Liver (tissue), 8 donors: ENCODE measurements at regions not wholly inside any gene's neighbourhood (a gene's known extent, or its start where the extent isn't known, plus 50 kb on each side); places are given as distances from the start of the nearest gene placed in this dataset.

ENCODE experiments used
- DNase-seq: peaks from one replicate; pipeline ENCODE4 v3.0.0-alpha.2; 2017; ENCODE audit warnings: low spot score
- H3K27ac ChIP-seq, 2 donors: one replicate each; pipeline ENCODE4 v1.7.0; 2013; ENCODE audit warnings: inconsistent platforms in 2 of 2, low read length in 2 of 2, control low read depth in 1 of 2, low read depth in 1 of 2, mild to moderate bottlenecking in 1 of 2
- H3K27me3 ChIP-seq, 4 donors: one replicate each; pipeline versions ENCODE4 v1.6.1 to v1.7.0; 2013; ENCODE audit warnings: low read length in 3 of 4, inconsistent platforms in 1 of 4, mild to moderate bottlenecking in 1 of 4, moderate library complexity in 1 of 4; ENCODE audit not compliant: control insufficient read depth in 4 of 4, insufficient read depth in 4 of 4
- H3K36me3 ChIP-seq, 4 donors: one replicate each; pipeline versions ENCODE4 v1.6.1 to v1.7.0; 2013; ENCODE audit warnings: low read length in 3 of 4, mild to moderate bottlenecking in 3 of 4, low read depth in 1 of 4, moderate library complexity in 1 of 4; ENCODE audit not compliant: control insufficient read depth in 4 of 4, insufficient read depth in 3 of 4
- H3K4me1 ChIP-seq, 4 donors: one replicate each; pipeline versions ENCODE4 v1.6.1 to v1.7.0; 2013; ENCODE audit warnings: low read length in 3 of 4, mild to moderate bottlenecking in 3 of 4, moderate library complexity in 1 of 4; ENCODE audit not compliant: control insufficient read depth in 4 of 4, insufficient read depth in 4 of 4
- H3K4me3 ChIP-seq, 3 donors: one replicate each; pipeline versions ENCODE4 v1.6.1 to v1.7.0; 2013; ENCODE audit warnings: low read length in 3 of 3, control low read depth in 1 of 3, low read depth in 1 of 3, mild to moderate bottlenecking in 1 of 3
- H3K9ac ChIP-seq, 2 donors: one replicate each; pipeline ENCODE4 v1.7.0; 2013; ENCODE audit warnings: low read length in 2 of 2, mild to moderate bottlenecking in 2 of 2, moderate library complexity in 2 of 2, control low read depth in 1 of 2, low read depth in 1 of 2
- H3K9me3 ChIP-seq, 4 donors: one replicate each; pipeline versions ENCODE4 v1.6.1 to v1.7.0; 2013; ENCODE audit warnings: low read length in 3 of 4; ENCODE audit not compliant: control insufficient read depth in 4 of 4
- CTCF ChIP-seq: fragments of 150-350 bp; IDR thresholded peaks from 2 replicates; pipeline ENCODE4 v1.5.1; 2017; ENCODE audit warnings: improper control_type of control experiment, low read depth, low read length; ENCODE audit not compliant: missing input control
- EGR1 ChIP-seq, 2 donors: IDR thresholded peaks; 2 replicates each; pipeline ENCODE4 v1.6.1; 2016 to 2018; ENCODE audit warnings: antibody characterized with exemption in 2 of 2, low read depth in 2 of 2
- FOXA1 ChIP-seq: IDR thresholded peaks from 2 replicates; pipeline ENCODE4 v1.6.1; 2016; ENCODE audit warnings: antibody characterized with exemption
- GABPA ChIP-seq, 2 donors: IDR thresholded peaks in 1 of 2; conservative IDR thresholded peaks in 1 of 2; 2 replicates each; pipeline ENCODE4 v1.6.1; 2016; ENCODE audit warnings: antibody characterized with exemption in 2 of 2, mild to moderate bottlenecking in 1 of 2, moderate library complexity in 1 of 2
- HNF4G ChIP-seq: IDR thresholded peaks from 2 replicates; pipeline ENCODE4 v1.6.1; 2016; ENCODE audit warnings: antibody characterized with exemption
- JUND ChIP-seq, 2 donors: IDR thresholded peaks; 2 replicates each; pipeline ENCODE4 v1.6.1; 2016; ENCODE audit warnings: antibody characterized with exemption in 2 of 2
- NR2F2 ChIP-seq: IDR thresholded peaks from 2 replicates; pipeline ENCODE4 v1.6.1; 2016; ENCODE audit warnings: antibody characterized with exemption
- RAD21 ChIP-seq, 2 donors: IDR thresholded peaks; 2 replicates each; pipeline ENCODE4 v1.6.1; 2016; ENCODE audit warnings: antibody characterized with exemption in 2 of 2, mild to moderate bottlenecking in 2 of 2
- RXRA ChIP-seq, 2 donors: IDR thresholded peaks; 2 replicates each; pipeline ENCODE4 v1.6.1; 2017 to 2018; ENCODE audit warnings: antibody characterized with exemption in 2 of 2, mild to moderate bottlenecking in 1 of 2
- TAF1 ChIP-seq: conservative IDR thresholded peaks from 2 replicates; pipeline ENCODE4 v1.6.1; 2016; ENCODE audit warnings: antibody characterized with exemption, mild to moderate bottlenecking
- YY1 ChIP-seq: IDR thresholded peaks from 2 replicates; pipeline ENCODE4 v1.6.1; 2016; ENCODE audit warnings: antibody characterized with exemption, mild to moderate bottlenecking
- WGBS: extraction: QIAGEN DNeasy Blood & Tissue Kit; methylation state at CpG from one replicate; pipeline ENCODE4 v1.1.7; 2013; 5-methylcytosine and 5-hydroxymethylcytosine counted together
- TF ChIP-seq, protein P1 (sequence below): IDR thresholded peaks from 2 replicates; pipeline ENCODE4 v1.6.1; 2016; ENCODE audit warnings: antibody characterized with exemption
- TF ChIP-seq, protein P2 (sequence below): IDR thresholded peaks from 2 replicates; pipeline ENCODE4 v1.6.1; 2016; ENCODE audit warnings: antibody characterized with exemption
- TF ChIP-seq, protein P3 (sequence below): IDR thresholded peaks from 2 replicates; pipeline ENCODE4 v1.6.1; 2016; ENCODE audit warnings: antibody characterized with exemption, mild to moderate bottlenecking
- donor health status: healthy.
- donor health status: healthy.
- donor health status: healthy.
- donor health status: healthy.
- donor health status: healthy.

- Histone ChIP-seq H3K9me3 (peaks cover 0 to 4% (median 0%) of the 10 kb centered on the region in 4 donors), H3K27ac (no peak overlapping the region), H3K9ac (no peak overlapping the region), H3K36me3 (no peaks in the 10 kb centered on the region), H3K27me3 (peaks cover 0 to 2% (median 0%) of the 10 kb centered on the region in 4 donors), H3K4me3 (no peak overlapping the region), H3K4me1 (no peaks in the 10 kb centered on the region)
- no peak for DNase-seq
- 65% methylated on average over 1 of the region's 1 CpG for WGBS
- no peak for TF ChIP-seq HNF4G
- TF ChIP-seq NR2F2: no peak
- no peak for TF ChIP-seq FOXA1
- TF ChIP-seq EGR1 (IDR thresholded peaks at IDR 0.05; ENCODE audit: low read depth in 2 of 2): no peak
- TF ChIP-seq CTCF: no peak
- TF ChIP-seq GABPA (IDR thresholded peaks at IDR 0.05 in 1 of 2, conservative IDR thresholded peaks at IDR 0.05 in 1 of 2): no peak
- no peak for TF ChIP-seq RXRA (IDR thresholded peaks at IDR 0.05)
- TF ChIP-seq YY1: no peak
Measured at GRCh38 chr4:124915073-124915472, 202.5 kb upstream of the ANKRD50 start.

DNA sequence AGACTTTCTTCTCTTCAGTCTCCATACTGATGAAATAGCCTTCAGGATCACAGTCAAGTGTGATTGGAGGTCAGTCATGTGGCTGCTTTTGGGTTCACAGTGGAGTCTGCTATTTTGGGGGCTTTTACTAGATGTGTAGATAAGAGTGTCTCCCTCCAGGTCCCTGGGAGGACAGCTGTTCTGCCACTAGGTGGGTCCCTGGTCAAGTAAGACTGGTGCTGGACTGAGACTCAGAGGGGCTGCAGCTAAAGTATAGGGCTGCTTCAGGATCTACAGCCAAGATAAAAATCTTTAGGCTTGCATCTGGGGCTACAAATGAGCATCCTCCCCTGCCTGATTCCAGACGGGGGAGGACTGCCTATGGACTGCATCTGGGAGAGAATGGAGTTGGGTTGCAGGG, 200.7 kb upstream of the ANKRD50 start:
- H3K4me3 ChIP-seq: no peak overlapping the region
- 81% methylated on average over 1 of the region's 1 CpG for WGBS

GRCh38 chr4:124910327-124910726, 197.8 kb upstream of the ANKRD50 start:
- no peaks in the 10 kb centered on the region for H3K36me3 ChIP-seq
- no peak overlapping the region for H3K9ac ChIP-seq
- no peak for DNase-seq
- H3K4me1 ChIP-seq: no peaks in the 10 kb centered on the region
- no peak overlapping the region for H3K4me3 ChIP-seq
- H3K9me3 ChIP-seq: peaks cover 0 to 4% (median 0%) of the 10 kb centered on the region in 4 donors
- H3K27me3 ChIP-seq: peaks cover 0 to 2% (median 0%) of the 10 kb centered on the region in 4 donors
- no peak overlapping the region for H3K27ac ChIP-seq
- no peak for TF ChIP-seq TAF1
- TF ChIP-seq CTCF: no peak
- no peak for TF ChIP-seq HNF4G
- no peak for TF ChIP-seq YY1
- TF ChIP-seq, protein P1, sequence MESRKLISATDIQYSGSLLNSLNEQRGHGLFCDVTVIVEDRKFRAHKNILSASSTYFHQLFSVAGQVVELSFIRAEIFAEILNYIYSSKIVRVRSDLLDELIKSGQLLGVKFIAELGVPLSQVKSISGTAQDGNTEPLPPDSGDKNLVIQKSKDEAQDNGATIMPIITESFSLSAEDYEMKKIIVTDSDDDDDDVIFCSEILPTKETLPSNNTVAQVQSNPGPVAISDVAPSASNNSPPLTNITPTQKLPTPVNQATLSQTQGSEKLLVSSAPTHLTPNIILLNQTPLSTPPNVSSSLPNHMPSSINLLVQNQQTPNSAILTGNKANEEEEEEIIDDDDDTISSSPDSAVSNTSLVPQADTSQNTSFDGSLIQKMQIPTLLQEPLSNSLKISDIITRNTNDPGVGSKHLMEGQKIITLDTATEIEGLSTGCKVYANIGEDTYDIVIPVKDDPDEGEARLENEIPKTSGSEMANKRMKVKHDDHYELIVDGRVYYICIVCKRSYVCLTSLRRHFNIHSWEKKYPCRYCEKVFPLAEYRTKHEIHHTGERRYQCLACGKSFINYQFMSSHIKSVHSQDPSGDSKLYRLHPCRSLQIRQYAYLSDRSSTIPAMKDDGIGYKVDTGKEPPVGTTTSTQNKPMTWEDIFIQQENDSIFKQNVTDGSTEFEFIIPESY: no peak

More for the DNA sequence above, 200.7 kb upstream of the ANKRD50 start:
- H3K27ac ChIP-seq: no peak overlapping the region
- DNase-seq: no peak
- peaks cover 0 to 4% (median 0%) of the 10 kb centered on the region in 4 donors for H3K9me3 ChIP-seq
- no peaks in the 10 kb centered on the region for H3K4me1 ChIP-seq
- H3K27me3 ChIP-seq: peaks cover 0 to 2% (median 0%) of the 10 kb centered on the region in 4 donors
- H3K9ac ChIP-seq: no peak overlapping the region
- TF ChIP-seq JUND (IDR thresholded peaks at IDR 0.05) (no peak), FOXA1 (no peak), RAD21 (IDR thresholded peaks at IDR 0.05) (no peak), HNF4G (no peak)
- TF ChIP-seq, protein P2, sequence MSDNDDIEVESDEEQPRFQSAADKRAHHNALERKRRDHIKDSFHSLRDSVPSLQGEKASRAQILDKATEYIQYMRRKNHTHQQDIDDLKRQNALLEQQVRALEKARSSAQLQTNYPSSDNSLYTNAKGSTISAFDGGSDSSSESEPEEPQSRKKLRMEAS: no peak
- TF ChIP-seq, protein P3, sequence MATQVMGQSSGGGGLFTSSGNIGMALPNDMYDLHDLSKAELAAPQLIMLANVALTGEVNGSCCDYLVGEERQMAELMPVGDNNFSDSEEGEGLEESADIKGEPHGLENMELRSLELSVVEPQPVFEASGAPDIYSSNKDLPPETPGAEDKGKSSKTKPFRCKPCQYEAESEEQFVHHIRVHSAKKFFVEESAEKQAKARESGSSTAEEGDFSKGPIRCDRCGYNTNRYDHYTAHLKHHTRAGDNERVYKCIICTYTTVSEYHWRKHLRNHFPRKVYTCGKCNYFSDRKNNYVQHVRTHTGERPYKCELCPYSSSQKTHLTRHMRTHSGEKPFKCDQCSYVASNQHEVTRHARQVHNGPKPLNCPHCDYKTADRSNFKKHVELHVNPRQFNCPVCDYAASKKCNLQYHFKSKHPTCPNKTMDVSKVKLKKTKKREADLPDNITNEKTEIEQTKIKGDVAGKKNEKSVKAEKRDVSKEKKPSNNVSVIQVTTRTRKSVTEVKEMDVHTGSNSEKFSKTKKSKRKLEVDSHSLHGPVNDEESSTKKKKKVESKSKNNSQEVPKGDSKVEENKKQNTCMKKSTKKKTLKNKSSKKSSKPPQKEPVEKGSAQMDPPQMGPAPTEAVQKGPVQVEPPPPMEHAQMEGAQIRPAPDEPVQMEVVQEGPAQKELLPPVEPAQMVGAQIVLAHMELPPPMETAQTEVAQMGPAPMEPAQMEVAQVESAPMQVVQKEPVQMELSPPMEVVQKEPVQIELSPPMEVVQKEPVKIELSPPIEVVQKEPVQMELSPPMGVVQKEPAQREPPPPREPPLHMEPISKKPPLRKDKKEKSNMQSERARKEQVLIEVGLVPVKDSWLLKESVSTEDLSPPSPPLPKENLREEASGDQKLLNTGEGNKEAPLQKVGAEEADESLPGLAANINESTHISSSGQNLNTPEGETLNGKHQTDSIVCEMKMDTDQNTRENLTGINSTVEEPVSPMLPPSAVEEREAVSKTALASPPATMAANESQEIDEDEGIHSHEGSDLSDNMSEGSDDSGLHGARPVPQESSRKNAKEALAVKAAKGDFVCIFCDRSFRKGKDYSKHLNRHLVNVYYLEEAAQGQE: no peak
- H3K36me3 ChIP-seq: no peaks in the 10 kb centered on the region
